ENCODE measurements at regions not wholly inside any gene's neighbourhood (a gene's known extent, or its start where the extent isn't known, plus 50 kb on each side); places are given as distances from the start of the nearest gene placed in this dataset.
"Not testable (repeated sequence)": the region's sequence is repeated elsewhere in the genome, so short reads cannot be mapped to it uniquely, and the experiment has no call there.

DNA sequence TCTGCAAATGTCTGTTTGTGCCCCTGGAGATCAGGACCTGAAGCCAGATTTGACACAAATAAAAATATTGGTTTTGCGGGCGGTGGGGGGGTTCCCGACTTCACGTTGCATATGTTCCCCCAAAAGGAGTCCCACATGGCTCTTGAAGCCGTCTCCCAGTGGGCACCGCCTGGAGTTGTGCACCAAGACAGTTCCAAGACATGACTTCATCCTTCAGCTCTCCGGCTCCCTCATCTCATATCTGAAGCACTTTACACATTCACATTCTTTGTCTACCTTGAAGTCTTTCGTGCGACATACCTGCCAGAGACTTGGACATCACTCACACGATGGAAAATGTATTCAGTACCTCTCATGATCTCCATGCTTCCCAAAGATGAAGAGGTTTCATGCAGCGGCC lies 362.8 kb upstream of the FOXK1 start:
- no peak for DNase-seq

DNA sequence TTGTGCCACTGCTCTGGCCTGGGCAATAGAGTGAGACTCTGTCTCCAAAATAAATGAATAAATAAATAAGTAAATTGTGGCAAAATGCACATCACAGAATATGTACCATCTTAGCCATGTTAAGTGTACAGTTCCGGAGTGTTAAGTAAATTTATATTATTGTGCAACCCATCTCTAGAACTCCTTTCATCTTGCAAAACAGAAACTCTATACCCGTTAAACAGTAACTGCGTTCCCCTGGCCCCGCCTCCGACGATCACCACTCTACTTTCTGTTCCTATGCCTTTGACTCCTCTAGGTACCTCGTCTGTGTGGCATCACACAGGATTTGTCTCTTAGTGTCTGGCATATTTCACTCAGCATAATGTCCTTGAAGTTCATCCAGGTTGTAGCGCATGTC lies 356.4 kb upstream of the FOXK1 start:
- no peak for DNase-seq

DNA sequence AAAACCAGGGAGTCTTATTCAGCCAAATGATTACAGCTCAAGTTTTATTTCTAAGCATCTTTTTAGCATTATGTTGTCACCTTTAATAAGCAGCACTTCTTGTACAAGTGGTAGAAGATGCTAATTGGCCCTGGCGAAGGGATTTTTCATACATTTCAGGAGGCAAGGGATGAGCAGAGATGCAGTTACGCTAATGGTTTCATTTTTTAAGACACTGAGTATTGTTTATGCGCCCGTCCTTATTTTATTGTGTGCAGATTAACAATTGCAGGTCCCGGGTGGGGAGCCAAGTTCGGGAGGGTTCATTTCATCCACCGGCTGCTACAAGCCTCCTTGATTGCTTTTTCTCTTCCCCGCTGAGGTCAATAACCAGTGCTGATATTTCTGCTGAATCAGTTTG lies 350.4 kb upstream of the FOXK1 start:
- DNase-seq: no peak

DNA sequence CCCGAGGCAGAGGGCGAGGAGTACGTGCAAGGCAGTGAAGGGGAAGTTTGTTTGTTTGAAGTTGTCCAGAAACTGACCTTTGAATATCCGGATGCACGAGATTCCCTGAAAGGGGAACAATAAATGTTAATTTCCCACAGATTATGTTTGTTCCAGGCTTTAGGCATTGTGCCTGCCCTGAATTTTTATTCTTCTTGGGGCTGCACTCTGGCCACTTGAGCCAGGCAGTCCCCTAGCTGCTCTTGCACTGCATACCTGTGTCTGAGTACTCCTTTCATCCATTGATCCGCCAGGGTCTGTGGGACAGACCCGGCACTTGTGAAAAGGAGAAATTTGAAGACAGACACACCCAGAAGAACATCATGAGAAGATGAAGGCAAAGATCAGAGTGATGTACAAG lies 343.5 kb upstream of the FOXK1 start:
- no peak for DNase-seq

DNA sequence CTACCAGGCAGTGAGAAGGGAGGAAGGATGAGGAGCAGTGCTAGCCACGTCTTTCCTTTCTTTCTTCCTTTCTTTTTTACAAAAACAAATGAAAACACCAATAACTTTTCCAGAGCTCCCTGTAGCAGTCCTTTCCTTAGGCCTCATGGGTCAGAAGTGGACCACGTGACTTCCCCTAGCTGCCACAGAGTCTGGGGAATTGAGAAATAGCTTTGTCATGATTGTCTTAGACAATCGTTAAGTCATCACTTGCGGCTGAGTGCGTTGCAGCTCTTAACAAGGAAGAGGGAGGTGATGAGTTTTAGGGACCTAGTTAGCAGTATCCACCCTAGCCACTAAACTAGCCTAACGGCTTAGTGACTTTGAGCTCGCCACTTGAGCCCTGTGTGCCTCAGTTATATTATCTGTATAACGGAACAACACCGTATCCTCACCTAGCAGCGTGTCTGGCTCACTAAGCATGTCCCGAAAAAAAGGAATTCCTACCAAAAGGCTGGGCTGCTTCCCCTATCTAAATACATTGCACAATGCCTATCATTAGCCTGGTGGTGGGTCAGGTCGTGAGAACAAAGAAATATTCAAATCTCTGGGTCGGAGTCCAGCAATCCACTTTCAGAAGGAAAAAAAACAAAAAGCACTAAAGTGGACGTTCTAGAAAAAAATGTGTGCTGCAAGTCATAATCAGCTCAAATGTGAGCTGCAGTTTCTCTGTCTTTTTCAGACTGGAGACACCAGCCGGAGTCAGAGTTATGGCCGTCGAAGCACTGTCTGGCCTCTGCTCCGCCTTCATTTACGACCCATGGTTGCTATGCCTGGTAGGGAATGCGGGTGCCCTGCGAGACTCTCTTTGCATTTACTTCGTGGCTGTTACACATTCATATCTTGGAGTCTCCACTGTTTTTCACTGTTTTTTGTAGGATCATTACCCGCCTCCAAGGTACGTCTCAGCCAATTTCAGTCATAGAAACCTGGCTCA lies 338.5 kb upstream of the FOXK1 start:
- no peak for DNase-seq

DNA sequence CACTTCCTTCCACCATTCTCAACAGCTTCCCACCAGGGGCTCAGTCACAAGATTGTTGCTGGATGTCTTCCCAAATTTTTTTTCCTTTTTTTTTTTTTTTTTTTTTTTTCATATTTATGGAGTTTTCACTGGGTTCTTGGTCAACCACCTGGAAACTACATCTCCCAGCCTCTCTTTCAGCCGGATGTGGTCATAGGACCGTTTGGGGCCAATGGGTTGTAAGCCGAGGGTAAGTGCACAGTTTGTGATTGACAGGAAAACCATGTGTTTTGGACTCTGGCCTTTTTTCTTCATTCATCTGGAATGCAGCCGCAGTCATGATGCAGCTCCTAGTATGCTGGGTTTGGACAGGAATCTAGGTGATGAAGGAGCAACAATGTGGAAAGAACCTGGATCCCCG lies 337.1 kb upstream of the FOXK1 start:
- no peak for DNase-seq

DNA sequence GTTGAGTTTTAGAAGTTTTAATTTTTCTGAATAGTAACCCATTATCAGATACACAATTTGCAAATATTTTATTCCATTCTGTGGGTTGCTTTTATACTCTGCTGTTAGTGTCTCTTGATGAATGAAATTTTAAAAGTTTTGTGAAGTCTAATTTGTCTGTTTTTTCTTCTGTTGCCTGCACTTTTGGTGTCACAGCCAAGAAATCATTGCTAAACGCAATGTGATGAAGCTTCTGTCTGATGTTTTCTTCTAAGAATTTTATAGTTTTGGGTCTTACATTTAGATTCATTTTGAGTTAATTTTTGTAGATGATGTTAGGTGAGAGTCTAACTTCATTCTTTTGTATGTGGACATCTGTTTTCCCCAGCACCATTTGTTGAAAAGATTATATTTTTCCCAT lies 330.0 kb upstream of the FOXK1 start:
- DNase-seq: no peak

DNA sequence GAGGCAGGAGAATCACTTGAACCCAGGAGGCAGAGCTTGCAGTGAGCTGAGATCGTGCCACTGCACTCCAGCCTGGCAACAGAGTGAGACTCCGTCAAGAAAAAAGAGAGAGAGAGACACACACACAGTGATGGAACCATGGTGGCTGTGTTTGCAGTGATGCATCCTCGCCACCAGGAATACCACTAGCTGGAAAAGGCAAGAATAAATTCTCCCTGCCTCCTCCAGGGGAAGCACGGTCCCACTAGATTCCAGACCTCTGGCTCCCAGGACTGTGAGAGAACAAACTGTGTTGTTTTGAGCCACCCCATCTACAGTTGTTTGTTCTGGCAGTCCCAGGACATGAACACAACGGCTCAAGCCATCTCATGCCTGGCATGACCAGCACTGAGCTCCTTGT lies 320.3 kb upstream of the FOXK1 start:
- no peak for DNase-seq

DNA sequence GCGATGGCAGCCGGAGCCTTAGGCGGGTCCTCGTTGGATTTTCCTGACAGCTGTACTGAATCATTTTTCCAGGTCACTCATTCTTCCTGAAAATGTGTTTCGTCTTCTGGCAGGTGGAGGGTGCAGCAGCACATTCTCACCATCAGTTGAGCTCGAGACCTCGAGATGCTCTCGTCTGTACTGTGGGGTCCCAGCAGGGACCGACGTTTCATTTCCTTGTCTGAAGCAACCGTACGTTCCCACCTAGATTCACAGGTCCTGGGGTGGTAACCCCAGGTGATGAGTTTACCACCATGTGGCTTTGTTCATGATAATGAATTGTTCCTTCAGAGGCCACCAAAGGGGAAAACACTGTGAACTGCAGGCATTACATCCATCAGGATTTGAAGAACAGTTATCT lies 298.5 kb upstream of the FOXK1 start:
- DNase-seq: no peak

DNA sequence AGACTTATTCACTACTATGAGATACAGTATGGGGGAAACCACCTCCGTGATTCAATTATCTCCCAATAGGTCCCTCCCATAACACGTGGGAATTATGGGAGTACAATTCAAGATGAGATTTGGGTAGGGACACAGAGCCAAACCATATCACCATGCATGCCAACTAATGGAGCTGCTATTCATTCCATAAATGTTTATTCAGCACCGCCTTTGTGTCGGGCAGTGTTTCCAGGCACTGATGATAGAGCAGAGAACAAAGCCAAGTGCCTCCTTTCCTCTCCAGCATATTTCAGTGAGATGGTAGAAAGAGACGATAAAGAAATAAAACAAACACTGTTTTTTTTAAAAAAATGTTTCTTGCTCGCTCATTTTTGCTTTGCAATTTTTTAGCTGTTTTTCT lies 295.9 kb upstream of the FOXK1 start:
- no peak for DNase-seq

DNA sequence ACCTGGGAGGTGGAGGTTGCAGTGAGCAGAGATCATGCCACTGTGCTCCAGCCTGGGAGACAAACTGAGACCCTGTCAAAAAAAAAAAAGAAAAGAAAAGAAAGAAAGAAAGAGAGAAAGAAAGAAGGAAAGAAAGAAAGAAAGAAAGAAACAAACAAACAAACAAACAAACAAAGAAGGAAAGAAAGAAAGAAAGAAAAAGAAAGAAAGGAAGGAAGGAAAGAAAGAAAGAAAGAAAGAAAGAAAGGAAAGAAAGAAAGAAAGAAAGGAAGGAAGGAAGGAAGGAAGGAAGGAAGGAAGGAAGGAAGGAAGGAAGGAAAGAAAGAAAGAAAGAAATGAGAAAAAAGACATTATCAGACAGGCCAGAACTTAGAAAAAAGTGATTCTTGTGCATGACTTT lies 291.0 kb upstream of the FOXK1 start:
- not testable (repeated sequence) for DNase-seq

DNA sequence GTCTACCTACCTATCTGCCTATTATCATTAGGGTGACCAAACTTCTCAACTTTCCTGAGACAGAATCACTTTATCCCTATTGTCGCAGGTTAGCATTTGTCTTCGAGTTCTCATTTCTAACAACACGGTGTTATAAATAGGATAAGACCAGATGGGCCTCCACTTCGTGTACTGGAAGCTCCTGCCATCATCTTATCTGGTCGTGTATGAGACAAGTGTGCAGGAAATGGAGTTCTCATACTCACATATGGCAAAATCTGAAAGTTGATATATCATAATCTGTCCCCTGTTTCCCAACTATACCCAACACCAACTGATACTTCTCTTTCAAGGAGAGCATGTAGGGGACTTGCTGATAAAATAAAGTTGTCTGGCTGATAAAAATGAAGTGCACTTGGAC lies 287.4 kb upstream of the FOXK1 start:
- DNase-seq: no peak

DNA sequence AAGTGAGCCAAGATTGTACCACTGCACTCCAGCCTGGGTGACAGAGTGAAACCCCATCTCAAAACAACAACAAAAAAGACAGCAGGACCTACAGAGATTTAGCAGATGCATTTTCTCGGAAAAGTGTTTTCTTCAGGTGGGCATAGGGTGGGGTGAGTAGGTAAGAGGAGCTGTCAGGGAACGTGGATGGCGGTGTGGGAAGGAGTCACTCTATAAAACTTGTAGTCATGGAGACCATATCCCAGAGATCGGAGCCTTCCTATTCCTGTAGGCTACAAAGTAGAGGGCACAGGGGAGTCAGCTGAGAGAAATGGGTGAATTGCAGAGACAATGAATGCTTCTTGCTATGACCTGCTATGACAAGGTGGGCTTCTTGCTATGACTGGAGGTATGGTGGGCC lies 283.0 kb upstream of the FOXK1 start:
- no peak for DNase-seq

DNA sequence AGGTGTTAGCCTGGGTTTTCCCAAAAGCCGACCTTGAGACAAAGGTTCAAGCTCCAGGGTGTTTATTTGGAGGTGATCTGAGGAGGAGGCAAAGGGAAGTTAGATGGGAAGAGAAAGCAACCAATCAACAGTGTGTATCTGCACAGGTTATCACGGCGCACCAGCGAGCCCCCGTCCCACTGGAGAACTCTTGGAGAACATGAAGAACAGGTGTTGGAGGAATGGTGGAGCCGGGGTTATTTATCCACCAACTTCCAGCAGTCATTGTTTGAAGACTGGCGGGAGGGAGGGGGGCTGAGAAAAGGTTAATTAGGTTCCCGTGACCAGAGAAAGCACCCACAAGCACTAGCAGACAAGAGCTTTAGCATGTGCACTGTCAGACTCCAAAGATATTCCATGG lies 282.5 kb upstream of the FOXK1 start:
- DNase-seq: no peak

DNA sequence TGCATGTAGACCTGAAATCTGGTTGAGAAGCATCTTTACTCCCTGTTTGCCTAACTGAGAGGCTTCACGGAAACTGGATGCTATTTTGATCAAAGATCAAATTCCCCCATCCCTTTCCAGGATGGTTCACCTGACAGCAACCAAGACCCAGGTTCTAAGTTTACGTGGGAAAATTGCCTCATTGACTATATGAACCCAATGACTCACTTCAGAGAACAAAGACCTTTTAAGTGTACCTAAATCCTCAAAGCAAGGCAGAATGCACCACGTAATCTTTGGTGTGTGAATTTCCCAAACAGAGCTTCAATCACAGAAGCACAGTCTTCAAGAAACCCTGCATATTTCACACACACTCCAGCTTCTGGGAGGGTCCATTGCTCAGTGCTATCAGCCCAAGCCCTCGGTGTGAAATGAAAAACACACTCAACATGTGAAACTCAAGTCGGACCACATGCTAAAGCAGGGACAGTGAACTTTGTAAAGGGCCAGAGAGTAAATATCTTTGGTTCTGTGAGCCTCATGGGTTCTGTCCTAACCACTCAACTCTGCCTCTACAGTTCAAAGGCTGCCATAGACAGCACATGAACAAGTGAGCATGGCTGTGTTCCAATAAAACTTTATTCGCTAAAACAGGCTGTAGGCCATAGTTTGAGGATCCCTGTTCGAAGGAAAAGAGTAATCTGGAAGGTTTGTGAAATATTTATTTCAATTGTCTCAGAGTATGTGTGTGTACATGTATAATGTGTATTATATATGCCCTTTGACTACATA lies 275.6 kb upstream of the FOXK1 start:
- no peak for DNase-seq

DNA sequence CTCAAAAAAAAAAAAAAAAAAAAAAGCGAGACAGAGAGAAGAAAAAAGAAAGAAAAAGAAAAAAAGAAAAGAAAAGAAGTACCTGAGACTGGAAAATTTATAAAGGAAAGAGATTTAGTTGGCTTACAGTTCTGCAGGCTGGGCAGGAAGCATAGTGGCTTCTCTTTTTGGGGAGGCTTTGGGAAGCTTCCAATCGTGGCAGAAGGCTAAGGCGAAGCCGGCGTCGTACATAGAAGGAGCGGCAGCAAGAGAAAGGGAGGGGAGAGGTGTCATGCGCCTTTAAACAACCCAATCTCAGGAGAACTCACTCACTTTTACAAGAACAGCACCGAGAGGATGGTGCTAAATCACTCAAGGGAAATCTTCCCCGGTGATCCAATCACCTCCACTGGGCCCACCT lies 272.1 kb upstream of the FOXK1 start:
- DNase-seq: no peak

DNA sequence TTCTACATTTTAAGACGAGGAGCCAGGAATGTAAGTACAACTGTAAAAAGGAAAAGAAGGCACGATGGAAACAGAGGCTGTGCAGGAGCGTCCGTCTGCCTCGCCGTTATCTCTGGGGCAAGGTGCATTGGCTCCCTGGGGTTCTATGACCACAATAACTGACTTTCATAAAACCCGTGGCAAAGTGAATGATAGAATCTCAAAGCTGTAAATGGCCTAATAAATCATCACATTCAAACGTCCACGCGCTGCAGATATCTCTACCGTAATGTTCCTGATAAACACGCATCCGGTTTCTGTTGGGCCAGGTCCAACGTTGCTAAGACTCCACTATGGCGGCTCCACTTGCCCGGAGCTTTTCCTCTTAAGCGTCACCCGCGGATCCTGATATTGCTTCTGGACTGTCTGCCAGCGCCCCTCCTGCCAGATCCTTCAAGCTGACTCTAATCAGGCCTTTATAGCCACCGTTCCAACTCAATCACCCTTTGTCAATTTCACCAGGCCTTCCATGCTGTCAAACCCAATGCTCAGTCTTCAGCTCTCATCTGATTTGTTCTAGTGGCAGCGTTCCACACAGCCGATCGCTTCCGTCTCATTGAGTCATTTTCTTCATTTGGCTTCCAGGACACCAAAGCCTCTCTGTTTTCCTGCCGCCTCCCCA lies 265.6 kb upstream of the FOXK1 start:
- no peak for DNase-seq

DNA sequence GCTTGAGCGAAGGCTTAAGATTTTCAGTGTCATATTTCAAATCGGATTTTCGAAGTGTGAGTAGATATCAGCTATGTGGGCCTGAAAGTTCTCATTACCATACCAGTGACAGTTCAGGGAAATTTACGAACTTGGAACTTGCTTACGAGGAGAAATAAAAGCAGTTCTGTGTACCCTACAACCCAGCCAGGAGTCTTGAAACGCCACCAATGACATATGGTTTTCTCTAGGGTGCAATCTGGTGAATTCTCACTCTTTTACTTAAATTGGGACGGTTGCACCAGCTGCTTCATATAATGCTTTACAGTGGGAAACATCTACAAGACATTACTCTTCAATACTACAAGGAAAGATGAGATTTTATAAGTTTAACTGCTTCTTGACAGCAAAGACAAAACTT lies 253.6 kb upstream of the FOXK1 start:
- DNase-seq: no peak

DNA sequence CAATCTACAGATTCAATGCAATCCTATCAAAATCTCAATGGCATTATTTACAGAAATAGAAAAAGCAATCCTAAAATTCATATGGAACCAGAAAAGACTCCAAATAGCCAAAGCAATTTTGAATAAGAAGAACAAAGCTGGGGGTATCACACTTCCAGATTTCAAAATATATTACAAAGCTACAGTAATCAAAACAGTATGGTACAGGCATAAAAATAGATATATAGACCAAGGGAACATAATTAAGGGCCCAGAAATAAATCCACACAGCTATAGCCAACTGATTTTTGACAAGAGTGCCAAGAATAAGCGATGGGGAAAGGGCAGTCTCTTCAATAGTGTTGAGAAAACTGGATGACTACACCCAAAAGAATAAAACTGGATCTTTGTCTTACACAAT lies 251.9 kb upstream of the FOXK1 start:
- no peak for DNase-seq

DNA sequence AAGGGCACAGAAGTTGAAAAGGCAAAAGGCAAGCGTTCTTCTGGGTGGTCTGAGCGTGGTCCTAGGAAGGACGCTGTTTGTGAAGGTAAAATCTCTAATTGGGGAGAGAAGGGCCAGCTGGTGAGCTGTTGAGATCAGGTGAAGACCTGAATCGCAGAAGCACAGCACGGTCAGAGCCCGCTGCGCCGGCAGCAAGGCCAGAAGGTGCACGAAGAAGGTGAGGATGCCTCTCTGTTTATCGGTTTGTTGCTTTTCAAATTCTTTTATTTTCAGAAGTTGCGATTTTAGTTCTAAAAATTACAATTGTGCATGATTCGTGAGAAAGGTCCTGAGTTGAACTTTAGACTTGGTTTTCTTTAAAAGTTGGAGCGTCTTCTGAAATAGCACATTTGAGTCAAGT lies 247.8 kb upstream of the FOXK1 start:
- DNase-seq: no peak

DNA sequence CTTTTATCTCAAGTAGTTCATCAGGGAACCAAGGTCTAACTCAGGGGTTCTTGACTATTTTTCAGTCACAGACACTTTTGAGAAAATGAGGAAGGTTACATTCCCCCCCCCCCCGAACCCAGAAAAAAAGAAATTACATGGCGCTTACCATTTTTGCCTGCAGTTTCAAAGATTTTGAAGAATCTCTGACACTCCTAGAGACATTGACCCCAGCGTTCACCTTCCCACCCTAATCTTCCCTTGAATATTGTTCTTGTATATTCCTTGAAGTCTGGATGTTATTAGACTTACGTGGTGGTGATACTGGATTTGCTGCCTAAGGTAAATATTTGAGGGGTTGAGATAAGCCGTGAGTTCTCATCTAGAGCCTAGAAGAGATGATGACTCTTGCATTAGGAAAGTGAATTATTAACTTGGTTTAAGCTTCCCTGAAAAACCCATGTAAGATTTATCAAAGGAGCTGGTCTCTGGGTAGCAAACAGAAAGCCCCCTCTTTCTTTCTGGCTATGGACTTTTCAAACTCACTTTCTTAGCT lies 245.7 kb upstream of the FOXK1 start:
- DNase-seq: no peak

DNA sequence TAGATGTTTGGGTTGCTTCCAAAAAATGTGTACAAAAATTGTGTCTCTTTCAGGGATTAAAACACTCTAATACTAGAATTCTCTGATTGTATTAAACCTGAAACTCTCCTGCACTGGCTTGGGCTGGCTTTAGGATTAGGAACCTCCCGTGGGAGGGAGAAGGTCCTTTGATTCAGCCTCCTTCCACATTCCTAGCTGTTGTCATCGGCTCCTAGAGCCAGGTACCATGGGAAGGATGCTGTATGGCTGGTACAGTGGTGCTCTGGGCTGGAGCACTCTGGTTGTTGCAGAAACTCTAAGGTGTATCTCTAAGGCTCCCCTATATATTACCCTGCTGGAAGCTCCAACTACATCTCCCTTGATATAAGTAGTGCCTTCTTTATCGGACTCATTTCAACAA lies 245.2 kb upstream of the FOXK1 start:
- no peak for DNase-seq

DNA sequence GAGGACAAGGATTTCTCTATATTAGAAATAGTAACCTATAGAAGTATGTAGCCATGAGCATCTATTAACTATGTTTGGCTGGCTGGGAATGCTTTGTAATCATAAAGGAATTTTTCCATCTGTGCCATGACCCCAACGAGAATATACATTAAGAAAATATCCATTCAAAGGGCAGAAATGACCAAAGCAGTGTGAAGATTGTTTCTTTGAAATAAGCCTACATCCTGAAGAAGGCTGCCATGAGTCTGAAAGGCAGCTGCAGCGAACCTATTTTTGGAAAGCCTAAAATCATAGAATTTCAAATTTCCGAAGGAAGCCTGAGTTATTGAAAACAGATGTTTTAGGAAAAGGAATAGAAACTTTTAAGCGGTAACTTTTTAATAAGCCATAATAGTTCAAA lies 244.2 kb upstream of the FOXK1 start:
- DNase-seq: no peak
